Mesenchymal stem cell (in vitro differentiated cells and primary cell): ENCODE measurements at regions not wholly inside any gene's neighbourhood (a gene's known extent, or its start where the extent isn't known, plus 50 kb on each side); places are given as distances from the start of the nearest gene placed in this dataset.

Source experiments
- DNase-seq: peaks from one replicate; pipeline ENCODE4 v3.0.0-alpha.2; 2013
- H2AFZ ChIP-seq: one replicate; pipeline ENCODE4 v1.6.1; 2013; ENCODE audit warnings: low read depth, mild to moderate bottlenecking, control low read depth, inconsistent platforms, low read length, moderate library complexity
- H2AK5ac ChIP-seq: 2 replicates; pipeline ENCODE4 v1.6.1; 2013; ENCODE audit warnings: low read length, moderate library complexity, mild to moderate bottlenecking, inconsistent platforms; ENCODE audit not compliant: severe bottlenecking
- H2BK120ac ChIP-seq: one replicate; pipeline ENCODE4 v1.6.1; 2013; ENCODE audit warnings: low read depth, mild to moderate bottlenecking, inconsistent platforms, low read length, moderate library complexity
- H2BK12ac ChIP-seq, 2 experiments: one replicate each; pipeline ENCODE4 v1.6.1; 2013; ENCODE audit warnings: inconsistent platforms in 2 of 2, low read length in 2 of 2, mild to moderate bottlenecking in 2 of 2, moderate library complexity in 2 of 2, control low read depth in 1 of 2
- H2BK15ac ChIP-seq: one replicate; pipeline ENCODE4 v1.6.1; 2013; ENCODE audit warnings: mild to moderate bottlenecking, low read depth, inconsistent platforms; ENCODE audit not compliant: poor library complexity, severe bottlenecking
- H2BK5ac ChIP-seq: 2 replicates; pipeline ENCODE4 v1.6.1; 2013; ENCODE audit warnings: low read depth, mild to moderate bottlenecking, low read length, control low read depth, inconsistent platforms; ENCODE audit not compliant: poor library complexity, severe bottlenecking
- H3K14ac ChIP-seq, 2 experiments: one replicate each; pipeline ENCODE4 v1.6.1; 2013; ENCODE audit warnings: inconsistent platforms in 2 of 2, low read length in 2 of 2, control low read depth in 1 of 2, mild to moderate bottlenecking in 1 of 2, moderate library complexity in 1 of 2
- H3K18ac ChIP-seq, 2 experiments: one replicate each; pipeline ENCODE4 v1.6.1; 2013; ENCODE audit warnings: inconsistent platforms in 2 of 2, low read length in 2 of 2, control low read depth in 1 of 2, low read depth in 1 of 2, mild to moderate bottlenecking in 1 of 2
- H3K23ac ChIP-seq, 2 experiments: one replicate each; pipeline ENCODE4 v1.6.1; 2013; ENCODE audit warnings: inconsistent platforms in 2 of 2, low read length in 2 of 2, mild to moderate bottlenecking in 2 of 2, moderate library complexity in 2 of 2, control low read depth in 1 of 2
- H3K27ac ChIP-seq: 2 replicates; pipeline ENCODE4 v1.5.1; 2013; ENCODE audit warnings: mild to moderate bottlenecking, moderate library complexity, low read length, control low read depth, inconsistent platforms; ENCODE audit not compliant: poor library complexity, severe bottlenecking
- H3K27me3 ChIP-seq, 2 experiments: 2 replicates each; pipeline versions ENCODE4 v1.6.1 to v1.7.0; 2013; ENCODE audit warnings: low read length in 2 of 2, mild to moderate bottlenecking in 2 of 2, moderate library complexity in 2 of 2, control low read depth in 1 of 2, inconsistent platforms in 1 of 2; ENCODE audit not compliant: control insufficient read depth in 1 of 2, insufficient read depth in 1 of 2
- H3K36me3 ChIP-seq, 2 experiments: 2 replicates each; pipeline versions ENCODE4 v1.6.1 to v1.7.0; 2013; ENCODE audit warnings: low read length in 2 of 2, control low read depth in 1 of 2, inconsistent platforms in 1 of 2, low read depth in 1 of 2, mild to moderate bottlenecking in 1 of 2; ENCODE audit not compliant: insufficient read depth in 2 of 2, control insufficient read depth in 1 of 2
- H3K4ac ChIP-seq, 2 experiments: one replicate each; pipeline ENCODE4 v1.6.1; 2013; ENCODE audit warnings: inconsistent platforms in 2 of 2, low read length in 2 of 2, mild to moderate bottlenecking in 2 of 2, moderate library complexity in 2 of 2, control low read depth in 1 of 2, low read depth in 1 of 2
- H3K4me1 ChIP-seq: 2 replicates; pipeline ENCODE4 v1.6.1; 2013; ENCODE audit warnings: low read depth, low read length, control low read depth; ENCODE audit not compliant: control insufficient read depth, insufficient read depth
- H3K4me2 ChIP-seq: 2 replicates; pipeline ENCODE4 v1.6.1; 2013; ENCODE audit warnings: low read length, mild to moderate bottlenecking, inconsistent platforms; ENCODE audit not compliant: poor library complexity, severe bottlenecking
- H3K4me3 ChIP-seq, 2 experiments: 2 replicates each; pipeline versions ENCODE4 v1.5.1 to v1.7.0; 2013; ENCODE audit warnings: low read length in 2 of 2, mild to moderate bottlenecking in 2 of 2, control low read depth in 1 of 2, low read depth in 1 of 2; ENCODE audit not compliant: insufficient read depth in 1 of 2
- H3K79me1 ChIP-seq: replicated peaks from 2 replicates; pipeline ENCODE4 v1.6.1; 2013; ENCODE audit warnings: mild to moderate bottlenecking, control low read depth, low read length, inconsistent platforms; ENCODE audit not compliant: poor library complexity, severe bottlenecking
- H3K9ac ChIP-seq: 2 replicates; pipeline ENCODE4 v1.7.0; 2013; ENCODE audit warnings: mild to moderate bottlenecking, low read length, moderate library complexity
- H3K9me3 ChIP-seq: 2 replicates; pipeline ENCODE4 v1.7.0; 2013; ENCODE audit warnings: mild to moderate bottlenecking, low read length; ENCODE audit not compliant: control insufficient read depth
- H4K8ac ChIP-seq: one replicate; pipeline ENCODE4 v1.6.1; 2013; ENCODE audit warnings: inconsistent platforms, mild to moderate bottlenecking, low read length, moderate library complexity
- H4K91ac ChIP-seq: one replicate; pipeline ENCODE4 v1.6.1; 2013; ENCODE audit warnings: mild to moderate bottlenecking, low read length, inconsistent platforms
- WGBS: methylation state at CpG from one replicate; pipeline ENCODE4 v1.1.7; 2013; ENCODE audit warnings: mixed read lengths; 5-methylcytosine and 5-hydroxymethylcytosine counted together

DNA sequence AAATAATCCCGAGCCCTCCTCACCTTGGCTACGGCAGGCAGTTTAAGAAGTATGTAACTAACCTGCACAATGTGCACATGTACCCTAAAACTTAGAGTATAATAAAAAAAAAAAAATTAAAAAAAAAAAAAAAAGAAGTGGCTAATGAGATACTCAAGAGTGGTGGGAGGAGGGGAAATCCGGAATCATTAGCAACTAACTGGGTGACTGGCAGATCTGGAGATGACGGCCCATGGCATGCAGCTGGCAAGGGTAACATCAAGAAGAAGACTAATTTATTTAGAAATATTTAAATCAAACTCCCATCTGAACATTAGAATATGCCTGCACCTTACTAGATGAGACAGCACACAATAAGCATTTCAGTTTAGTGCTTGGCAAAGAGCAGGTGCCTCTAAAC, 52.3 kb upstream of the TMCC3 start:
- no peak overlapping the region for H2BK15ac ChIP-seq
- H3K14ac ChIP-seq, result no peak overlapping the region
- H3K18ac ChIP-seq, result no peak overlapping the region
- no peak overlapping the region for H2BK12ac ChIP-seq
- no peaks in the 10 kb centered on the region for H3K9me3 ChIP-seq
- no peak overlapping the region for H2BK120ac ChIP-seq
- no peak overlapping the region for H3K4me3 ChIP-seq
- no peak overlapping the region for H3K4me2 ChIP-seq
- H3K36me3 ChIP-seq, result no peaks in the 10 kb centered on the region
- no peaks in the 10 kb centered on the region for H3K4me1 ChIP-seq
- H3K27me3 ChIP-seq, result peaks cover 0 to 4% of the 10 kb centered on the region in 2 experiments
- no peaks in the 10 kb centered on the region for H3K79me1 ChIP-seq
- no peak overlapping the region for H4K91ac ChIP-seq
- no peak overlapping the region for H2AK5ac ChIP-seq
- no peak overlapping the region for H3K9ac ChIP-seq
- WGBS, result 100% methylated on average over 2 of the region's 4 CpGs
- H4K8ac ChIP-seq, result no peak overlapping the region
- no peak overlapping the region for H3K23ac ChIP-seq
- no peak for DNase-seq
- H3K27ac ChIP-seq, result no peak overlapping the region
- no peak overlapping the region for H2AFZ ChIP-seq
- no peak overlapping the region for H3K4ac ChIP-seq
- H2BK5ac ChIP-seq, result no peak overlapping the region

DNA sequence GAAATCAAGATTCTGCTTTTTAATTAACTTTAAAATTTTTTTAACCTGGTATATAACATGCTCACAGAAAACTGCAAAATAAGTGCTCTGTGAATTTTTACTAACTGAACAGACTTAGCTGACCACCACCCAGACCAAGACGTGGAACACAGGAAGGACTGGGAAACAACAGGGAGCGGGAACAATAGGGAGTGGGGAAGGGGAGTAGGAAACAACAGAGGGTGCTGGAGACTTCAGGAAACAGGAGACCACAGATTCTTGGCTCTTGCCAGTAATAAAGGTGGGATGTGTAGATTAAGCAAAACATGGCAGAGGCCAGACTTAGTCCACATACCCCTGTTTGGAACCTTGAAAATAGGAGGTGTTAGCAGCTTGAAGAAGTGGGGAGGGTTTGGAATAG, 51.4 kb upstream of the TMCC3 start:
- Histone ChIP-seq H3K36me3 (no peaks in the 10 kb centered on the region), H2BK15ac (no peak overlapping the region), H3K18ac (no peak overlapping the region), H3K79me1 (no peaks in the 10 kb centered on the region), H3K27ac (no peak overlapping the region), H3K23ac (no peak overlapping the region), H2BK12ac (no peak overlapping the region), H4K8ac (no peak overlapping the region), H2BK5ac (no peak overlapping the region), H3K9ac (no peak overlapping the region), H3K4ac (no peak overlapping the region), H2AK5ac (no peak overlapping the region), H3K27me3 (peaks cover 0 to 4% of the 10 kb centered on the region in 2 experiments), H2BK120ac (no peak overlapping the region), H2AFZ (no peak overlapping the region), H3K4me2 (no peak overlapping the region), H3K9me3 (no peaks in the 10 kb centered on the region), H3K4me1 (no peaks in the 10 kb centered on the region), H4K91ac (no peak overlapping the region), H3K14ac (no peak overlapping the region), H3K4me3 (no peak overlapping the region)
- WGBS, result 76% methylated on average over 2 of the region's 2 CpGs
- DNase-seq, result no peak

GRCh38 chr12:94700662-94701061, 50.3 kb upstream of the TMCC3 start:
- no peak overlapping the region for H3K4me2 ChIP-seq
- H2AK5ac ChIP-seq, result no peak overlapping the region
- H3K14ac ChIP-seq, result no peak overlapping the region
- H3K27ac ChIP-seq, result no peak overlapping the region
- H2BK5ac ChIP-seq, result no peak overlapping the region
- peaks cover 0 to 4% of the 10 kb centered on the region in 2 experiments for H3K27me3 ChIP-seq
- no peak overlapping the region for H2AFZ ChIP-seq
- H2BK120ac ChIP-seq, result no peak overlapping the region
- no peak overlapping the region for H3K9ac ChIP-seq
- no peak overlapping the region for H4K8ac ChIP-seq
- H3K4me3 ChIP-seq, result no peak overlapping the region
- 88% methylated on average over 2 of the region's 2 CpGs for WGBS
- no peaks in the 10 kb centered on the region for H3K36me3 ChIP-seq
- H3K23ac ChIP-seq, result no peak overlapping the region
- no peak overlapping the region for H2BK15ac ChIP-seq
- H3K79me1 ChIP-seq, result no peaks in the 10 kb centered on the region
- no peak overlapping the region for H3K18ac ChIP-seq
- H2BK12ac ChIP-seq, result no peak overlapping the region
- H3K4me1 ChIP-seq, result no peaks in the 10 kb centered on the region
- no peak overlapping the region for H4K91ac ChIP-seq
- DNase-seq, result no peak
- H3K9me3 ChIP-seq, result no peaks in the 10 kb centered on the region
- no peak overlapping the region for H3K4ac ChIP-seq
